H1 (cell line): ENCODE measurements at regions not wholly inside any gene's neighbourhood (a gene's known extent, or its start where the extent isn't known, plus 50 kb on each side); places are given as distances from the start of the nearest gene placed in this dataset.
A peak's percentile ranks its signal among the peaks of the same experiment; 100 is the strongest.

Experiments
- CTCF ChIA-PET: fragments of 300-600 bp; sonication (Branson Sonifier 250); formaldehyde crosslinking; loops from one replicate; lab custom pipeline; 2021; ENCODE audit not compliant: partially characterized antibody; lab: Charles Lee
- POLR2A ChIA-PET: fragments of 300-600 bp; sonication (Branson Sonifier 250); formaldehyde crosslinking; loops from one replicate; lab custom pipeline; 2021; ENCODE audit warnings: inconsistent platforms; ENCODE audit not compliant: partially characterized antibody; lab: Charles Lee
- DNase-seq, 2 experiments: peaks; one replicate each; pipeline versions ENCODE4 v3.0.0 to v3.0.0-alpha.2; 2010 to 2022; ENCODE audit warnings: low spot score in 2 of 2, low read depth in 1 of 2, mixed read lengths in 1 of 2
- FAIRE-seq: peaks from 2 replicates; lab custom pipeline; 2011; peaks lifted over from hg19 to GRCh38; lab: Jason Lieb, UNC
- H2AFZ ChIP-seq: 2 replicates; pipeline ENCODE4 v1.8.1; 2012; ENCODE audit warnings: low read length, inconsistent platforms
- H2AK5ac ChIP-seq: 2 replicates; pipeline ENCODE4 v1.6.1; 2013; ENCODE audit warnings: low read depth, low read length
- H2BK120ac ChIP-seq: replicated peaks from 2 replicates; pipeline ENCODE3; 2013; ENCODE audit warnings: low read depth, low read length, inconsistent platforms
- H2BK12ac ChIP-seq: 2 replicates; pipeline ENCODE4 v1.6.1; 2013; ENCODE audit warnings: low read depth, low read length
- H2BK15ac ChIP-seq: 2 replicates; pipeline ENCODE4 v1.6.1; 2013; ENCODE audit warnings: low read length
- H2BK20ac ChIP-seq: 2 replicates; pipeline ENCODE4 v1.6.1; 2013; ENCODE audit warnings: low read length
- H2BK5ac ChIP-seq: 2 replicates; pipeline ENCODE4 v1.6.1; 2013; ENCODE audit warnings: low read depth, low read length
- H3K14ac ChIP-seq: 2 replicates; pipeline ENCODE4 v1.6.1; 2013; ENCODE audit warnings: inconsistent platforms; ENCODE audit not compliant: insufficient read length
- H3K18ac ChIP-seq: 2 replicates; pipeline ENCODE4 v1.6.1; 2013; ENCODE audit warnings: low read length; ENCODE audit errors: extremely low read depth
- H3K23ac ChIP-seq: 2 replicates; pipeline ENCODE4 v1.6.1; 2013; ENCODE audit warnings: inconsistent platforms; ENCODE audit not compliant: insufficient read length
- H3K23me2 ChIP-seq: 2 replicates; pipeline ENCODE4 v1.6.1; 2013; ENCODE audit warnings: low read depth, low read length
- H3K27ac ChIP-seq: 2 replicates; pipeline ENCODE4 v1.6.1; 2011; ENCODE audit warnings: low read depth, low read length, inconsistent platforms
- H3K27me3 ChIP-seq, 4 experiments: replicated peaks in 1 of 4; 1 replicate in 1 of 4; 2 replicates in 3 of 4; pipeline versions ENCODE4 v1.6.1 to v1.8.1; 2011 to 2013; ENCODE audit warnings: low read length in 3 of 4, mild to moderate bottlenecking in 3 of 4, inconsistent platforms in 2 of 4, mixed read lengths in 2 of 4, moderate library complexity in 1 of 4; ENCODE audit not compliant: control insufficient read depth in 3 of 4, insufficient read depth in 3 of 4; ENCODE audit errors: extremely low read depth in 1 of 4
- H3K36me3 ChIP-seq, 4 experiments: 2 replicates each; pipeline versions ENCODE4 v1.6.1 to v1.8.1; 2011 to 2013; ENCODE audit warnings: mild to moderate bottlenecking in 4 of 4, low read length in 3 of 4, moderate library complexity in 2 of 4, control low read depth in 1 of 4, inconsistent platforms in 1 of 4; ENCODE audit not compliant: insufficient read depth in 4 of 4, control insufficient read depth in 2 of 4
- H3K4ac ChIP-seq: replicated peaks from 2 replicates; pipeline ENCODE3; 2013; ENCODE audit warnings: low read length, low read depth, mixed read lengths, inconsistent platforms; ENCODE audit not compliant: insufficient read length
- H3K4me1 ChIP-seq, 4 experiments: replicated peaks in 1 of 4; 1 replicate in 1 of 4; 2 replicates in 3 of 4; pipeline versions ENCODE4 v1.6.1 to v1.8.1; 2011 to 2013; ENCODE audit warnings: low read length in 3 of 4, inconsistent platforms in 2 of 4, mixed read lengths in 1 of 4; ENCODE audit not compliant: insufficient read depth in 4 of 4, control insufficient read depth in 3 of 4
- H3K4me2 ChIP-seq, 2 experiments: 2 replicates each; pipeline versions ENCODE4 v1.6.1 to v1.8.1; 2011 to 2013; ENCODE audit warnings: low read depth in 2 of 2, low read length in 2 of 2, control low read depth in 1 of 2, inconsistent platforms in 1 of 2, mild to moderate bottlenecking in 1 of 2; ENCODE audit not compliant: insufficient read depth in 1 of 2
- H3K4me3 ChIP-seq, 4 experiments: fragments of 200-600, 300-600 bp in 1 of 4; sonication (generic), shearing (Covaris generic), sonication (Bioruptor Twin) in 1 of 4; 2 replicates each; pipeline versions ENCODE4 v1.5.1 to v1.8.1; 2011 to 2016; ENCODE audit warnings: low read length in 4 of 4, low read depth in 3 of 4, control low read depth in 2 of 4, inconsistent platforms in 2 of 4, mild to moderate bottlenecking in 2 of 4, mixed read lengths in 1 of 4, moderate library complexity in 1 of 4; ENCODE audit not compliant: insufficient read depth in 2 of 4; ENCODE audit errors: extremely low read depth in 1 of 4
- H3K56ac ChIP-seq: replicated peaks from 2 replicates; pipeline ENCODE3; 2013; ENCODE audit warnings: low read depth, mild to moderate bottlenecking, mixed read lengths, low read length, inconsistent platforms; ENCODE audit not compliant: insufficient read length
- H3K79me1 ChIP-seq: 2 replicates; pipeline ENCODE4 v1.6.1; 2013; ENCODE audit warnings: low read depth, low read length, control low read depth
- H3K79me2 ChIP-seq, 2 experiments: 2 replicates each; pipeline versions ENCODE4 v1.6.1 to v1.8.1; 2012 to 2013; ENCODE audit warnings: low read length in 2 of 2, mild to moderate bottlenecking in 2 of 2, inconsistent platforms in 1 of 2; ENCODE audit not compliant: insufficient read depth in 2 of 2, control insufficient read depth in 1 of 2
- H3K9ac ChIP-seq, 4 experiments: replicated peaks in 1 of 4; 1 replicate in 1 of 4; 2 replicates in 3 of 4; pipeline versions ENCODE4 v1.6.1 to v1.8.1; 2011 to 2013; ENCODE audit warnings: low read depth in 3 of 4, low read length in 3 of 4, control low read depth in 2 of 4, mild to moderate bottlenecking in 2 of 4, moderate library complexity in 2 of 4, inconsistent platforms in 1 of 4; ENCODE audit errors: extremely low read depth in 1 of 4
- H3K9me3 ChIP-seq, 2 experiments: 2 replicates each; pipeline versions ENCODE4 v1.6.1 to v1.8.1; 2012 to 2013; ENCODE audit warnings: mild to moderate bottlenecking in 2 of 2, moderate library complexity in 2 of 2, control low read depth in 1 of 2, inconsistent platforms in 1 of 2, low read depth in 1 of 2, low read length in 1 of 2, mixed read lengths in 1 of 2; ENCODE audit not compliant: insufficient read depth in 2 of 2
- H4K20me1 ChIP-seq, 2 experiments: replicated peaks in 1 of 2; 2 replicates each; pipeline versions ENCODE3 to v1.8.1; 2011 to 2013; ENCODE audit warnings: inconsistent platforms in 2 of 2, low read length in 2 of 2, mild to moderate bottlenecking in 1 of 2; ENCODE audit not compliant: insufficient read depth in 2 of 2, control insufficient read depth in 1 of 2
- H4K5ac ChIP-seq: 2 replicates; pipeline ENCODE4 v1.6.1; 2013; ENCODE audit warnings: low read length, low read depth, mixed read lengths, inconsistent platforms; ENCODE audit not compliant: insufficient read length
- H4K8ac ChIP-seq: 2 replicates; pipeline ENCODE4 v1.8.0; 2013; ENCODE audit warnings: mild to moderate bottlenecking, moderate library complexity, low read length, inconsistent platforms; ENCODE audit not compliant: insufficient read depth; ENCODE audit errors: extremely low read depth
- H4K91ac ChIP-seq: replicated peaks from 2 replicates; pipeline ENCODE3; 2013; ENCODE audit warnings: low read length, mixed read lengths, inconsistent platforms; ENCODE audit not compliant: insufficient read length
- CBX5 ChIP-seq: fragments of 300-800, 300-1000 bp; sonication (generic); IDR thresholded peaks from 2 replicates; pipeline ENCODE4 v1.7.1; 2016; ENCODE audit warnings: antibody characterized with exemption, low read length, low read depth
- CTCF ChIP-seq, 3 experiments: IDR thresholded peaks; 1 replicate in 2 of 3; 2 replicates in 1 of 3; pipeline versions ENCODE4 v1.5.1 to v1.6.1; 2011; ENCODE audit warnings: low read length in 3 of 3, mild to moderate bottlenecking in 3 of 3, inconsistent platforms in 2 of 3, low read depth in 1 of 3, moderate library complexity in 1 of 3; ENCODE audit not compliant: insufficient read depth in 1 of 3; ENCODE audit errors: control extremely low read depth in 1 of 3
- TEAD4 ChIP-seq: IDR thresholded peaks from 2 replicates; pipeline ENCODE4 v1.6.1; 2012; ENCODE audit warnings: low read depth, low read length, inconsistent platforms, mixed read lengths
- WGBS, 2 experiments: shearing (Covaris generic) in 1 of 2; methylation state at CpG; one replicate each; pipeline versions ENCODE4 v1.1.6 to v1.1.7; 2013 to 2015; ENCODE audit warnings: low lambda C conversion rate in 2 of 2, mixed read lengths in 2 of 2, inconsistent platforms in 1 of 2, low coverage in 1 of 2, missing lambda C conversion rate in 1 of 2; ENCODE audit not compliant: insufficient replicate concordance in 2 of 2, insufficient coverage in 1 of 2, insufficient read length in 1 of 2; ENCODE audit errors: extremely low coverage in 1 of 2, missing lambda C conversion rate in 1 of 2; 5-methylcytosine and 5-hydroxymethylcytosine counted together

GRCh38 chr5:93681432-93681831, 60.0 kb downstream of the POU5F2 start:
- Histone ChIP-seq H3K27me3 (no peaks in the 10 kb centered on the region), H3K4me3 (no peak overlapping the region), H3K56ac (no peak overlapping the region), H3K4ac (no peak overlapping the region), H3K18ac (no peak overlapping the region), H2AFZ (no peak overlapping the region), H3K23ac (no peak overlapping the region), H4K5ac (no peak overlapping the region), H3K23me2 (no peaks in the 10 kb centered on the region), H3K9ac (no peak overlapping the region), H3K79me2 (no peaks in the 10 kb centered on the region), H3K4me1 (peaks cover 0 to 7% (median 6%) of the 10 kb centered on the region in 4 experiments; a peak in 6 of 7 replicates), H2BK20ac (no peak overlapping the region), H2BK120ac (no peak overlapping the region), H2BK5ac (no peak overlapping the region), H4K20me1 (no peaks in the 10 kb centered on the region), H3K36me3 (no peaks in the 10 kb centered on the region), H2BK12ac (no peak overlapping the region), H4K91ac (no peak overlapping the region), H3K14ac (no peak overlapping the region), H2AK5ac (no peak overlapping the region), H4K8ac (no peak overlapping the region), H3K4me2 (no peak overlapping the region), H3K79me1 (no peaks in the 10 kb centered on the region), H3K9me3 (no peaks in the 10 kb centered on the region), H3K27ac (no peak overlapping the region), H2BK15ac (no peak overlapping the region)
- ChIA-PET CTCF (interaction anchor here (0.6 to 1.9 kb wide), 18 partner anchors 9 to 1466 kb away, joined by 3 to 9 read pairs (median 3); no protein-coding TSS in a partner anchor), POLR2A (no interaction called here)
- no peak for FAIRE-seq
- peak; percentile 13; the same call in 1 of the 2 replicates for TF ChIP-seq TEAD4
- TF ChIP-seq CBX5: no peak
- peak in 1 of 3 experiments; percentile 36; a peak in 1 of 4 replicates for TF ChIP-seq CTCF (IDR thresholded peaks at IDR 0.05; ENCODE audit: control extremely low read depth in 1 of 3, insufficient read depth in 1 of 3, low read depth in 1 of 3, low read length in 3 of 3)
- DNase-seq: no peak
- WGBS, 2 experiments: 51% methylated on average over 3 of the region's 3 CpGs; no CpG with 5 or more reads in 1 of the 2 experiments
